Thyroid gland (tissue), 4 donors: ENCODE measurements at regions not wholly inside any gene's neighbourhood (a gene's known extent, or its start where the extent isn't known, plus 50 kb on each side); places are given as distances from the start of the nearest gene placed in this dataset.

Experiments
- CTCF ChIP-seq, 6 experiments: fragments of 200-600 bp in 3 of 6; fragments of 450-650 bp in 3 of 6; sonication (generic) in 3 of 6; IDR thresholded peaks; one replicate each; pipeline ENCODE4 v1.5.1; 2016 to 2019; ENCODE audit warnings: antibody characterized with exemption in 6 of 6, mild to moderate bottlenecking in 2 of 6, inconsistent platforms in 1 of 6, moderate library complexity in 1 of 6
- POLR2A ChIP-seq, 2 donors: fragments of 450-650 bp; IDR thresholded peaks; one replicate each; pipeline ENCODE4 v1.6.1; 2017; ENCODE audit warnings: antibody characterized with exemption in 2 of 2, mild to moderate bottlenecking in 2 of 2, moderate library complexity in 1 of 2

GRCh38 chr12:19855851-19856250 is 416.6 kb downstream of the AEBP2 start:
- TF ChIP-seq CTCF (IDR thresholded peaks at IDR 0.05) (no peak), POLR2A (IDR thresholded peaks at IDR 0.05) (no peak)
